GM12874 (cell line): ENCODE measurements at regions not wholly inside any gene's neighbourhood (a gene's known extent, or its start where the extent isn't known, plus 50 kb on each side); places are given as distances from the start of the nearest gene placed in this dataset.

Experiments used
- TF ChIP-seq, protein P1 (sequence below): IDR thresholded peaks from 2 replicates; pipeline ENCODE4 v1.5.1; 2011; ENCODE audit warnings: low read depth, mild to moderate bottlenecking, control low read depth, low read length, moderate library complexity; ENCODE audit not compliant: insufficient read depth

DNA sequence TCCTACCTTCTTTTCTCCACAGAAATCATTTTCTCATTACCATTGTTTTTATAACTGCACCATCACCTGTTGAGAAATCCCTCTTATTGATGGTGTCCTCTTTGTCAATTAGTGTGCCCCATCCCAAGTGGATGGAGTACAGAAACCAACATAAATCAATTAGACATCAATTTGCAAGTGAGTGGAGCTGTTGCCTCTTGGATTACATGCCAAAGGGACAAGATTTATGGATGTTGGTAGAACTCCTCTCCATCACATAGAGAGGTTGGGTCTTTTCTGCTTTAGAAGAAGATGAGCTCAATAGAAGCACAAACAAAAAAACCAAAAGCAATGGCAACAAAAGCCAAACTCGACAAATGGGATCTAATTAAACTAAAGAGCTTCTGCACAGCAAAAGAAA lies 973.5 kb downstream of the CDH11 start:
- TF ChIP-seq, protein P1, sequence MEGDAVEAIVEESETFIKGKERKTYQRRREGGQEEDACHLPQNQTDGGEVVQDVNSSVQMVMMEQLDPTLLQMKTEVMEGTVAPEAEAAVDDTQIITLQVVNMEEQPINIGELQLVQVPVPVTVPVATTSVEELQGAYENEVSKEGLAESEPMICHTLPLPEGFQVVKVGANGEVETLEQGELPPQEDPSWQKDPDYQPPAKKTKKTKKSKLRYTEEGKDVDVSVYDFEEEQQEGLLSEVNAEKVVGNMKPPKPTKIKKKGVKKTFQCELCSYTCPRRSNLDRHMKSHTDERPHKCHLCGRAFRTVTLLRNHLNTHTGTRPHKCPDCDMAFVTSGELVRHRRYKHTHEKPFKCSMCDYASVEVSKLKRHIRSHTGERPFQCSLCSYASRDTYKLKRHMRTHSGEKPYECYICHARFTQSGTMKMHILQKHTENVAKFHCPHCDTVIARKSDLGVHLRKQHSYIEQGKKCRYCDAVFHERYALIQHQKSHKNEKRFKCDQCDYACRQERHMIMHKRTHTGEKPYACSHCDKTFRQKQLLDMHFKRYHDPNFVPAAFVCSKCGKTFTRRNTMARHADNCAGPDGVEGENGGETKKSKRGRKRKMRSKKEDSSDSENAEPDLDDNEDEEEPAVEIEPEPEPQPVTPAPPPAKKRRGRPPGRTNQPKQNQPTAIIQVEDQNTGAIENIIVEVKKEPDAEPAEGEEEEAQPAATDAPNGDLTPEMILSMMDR, result no peak

DNA sequence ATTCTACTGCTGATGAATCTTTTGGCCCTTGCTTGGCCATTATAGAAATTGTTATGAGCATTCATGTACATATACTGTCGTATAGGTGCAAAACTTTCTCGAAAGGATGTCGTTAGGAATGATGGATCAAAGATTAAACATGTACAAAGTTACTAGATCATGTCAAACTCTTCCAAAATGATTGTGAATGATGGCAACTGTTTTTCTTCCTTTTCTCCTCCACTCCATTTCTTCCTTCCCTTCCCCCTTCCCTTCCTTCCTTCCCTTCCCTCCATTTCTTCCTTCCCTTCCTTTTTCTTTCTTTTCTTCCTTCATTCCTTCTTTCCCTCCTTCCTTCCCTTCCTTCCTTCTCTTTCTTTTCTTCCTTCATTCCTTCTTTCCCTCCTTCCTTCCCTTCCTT lies 973.9 kb downstream of the CDH11 start:
- TF ChIP-seq, protein P1, result no peak

DNA sequence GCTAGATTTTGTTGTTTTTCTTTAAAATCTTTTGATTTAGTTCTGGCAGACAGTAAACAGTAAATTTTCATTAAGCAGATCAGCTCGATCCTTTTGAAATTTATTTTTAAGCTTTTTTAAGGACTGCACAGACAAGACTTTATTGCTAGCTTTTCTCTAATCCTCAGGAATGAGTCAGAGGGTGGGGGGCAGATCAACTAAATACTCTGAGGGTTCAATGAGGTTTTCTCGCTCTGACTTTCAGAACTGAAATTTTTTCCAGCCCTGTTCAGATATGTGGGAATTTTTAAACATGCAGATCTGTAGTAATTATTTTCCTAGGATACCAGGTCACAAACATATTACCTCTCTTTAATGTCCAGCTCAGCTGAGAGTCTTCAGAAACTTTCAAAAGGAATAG lies 977.2 kb downstream of the CDH11 start:
- TF ChIP-seq, protein P1, result no peak

DNA sequence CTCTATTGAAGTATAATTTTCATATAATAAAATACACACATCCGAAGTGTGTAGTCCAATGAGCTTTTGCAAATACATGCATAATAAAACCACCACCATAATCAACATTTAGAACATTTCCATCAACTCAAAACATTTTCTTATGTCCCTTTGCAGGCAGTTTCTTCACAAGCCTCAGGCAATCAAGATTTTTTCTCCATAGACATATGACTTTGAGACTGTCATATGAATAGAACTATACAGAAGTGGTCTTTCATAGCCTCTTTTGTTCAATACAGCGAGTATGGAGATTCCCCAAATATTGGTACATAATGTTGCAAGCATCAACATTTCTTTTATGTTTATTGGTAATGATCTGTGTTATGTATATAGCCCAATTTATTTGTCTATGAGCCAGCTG lies 983.2 kb downstream of the CDH11 start:
- TF ChIP-seq, protein P1, result no peak

DNA sequence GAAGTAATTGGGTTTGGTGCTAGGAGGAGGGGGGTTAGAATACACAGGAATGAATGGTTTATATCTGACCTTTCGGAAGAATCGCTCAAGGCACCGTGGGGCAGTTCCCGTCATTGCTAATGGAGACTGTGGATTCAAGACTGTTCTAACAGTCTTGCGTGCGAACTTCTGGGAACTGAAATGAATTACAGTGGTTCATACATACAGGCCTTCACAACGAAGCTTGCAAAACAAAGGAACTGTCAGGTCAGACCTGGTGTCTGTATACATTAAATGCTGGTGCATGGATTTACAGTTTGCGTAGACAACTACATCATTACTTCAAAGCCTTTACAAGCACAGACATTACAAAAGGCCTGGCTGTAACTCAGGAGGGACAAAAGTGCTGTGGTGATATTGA lies 983.9 kb downstream of the CDH11 start:
- TF ChIP-seq, protein P1, result no peak

DNA sequence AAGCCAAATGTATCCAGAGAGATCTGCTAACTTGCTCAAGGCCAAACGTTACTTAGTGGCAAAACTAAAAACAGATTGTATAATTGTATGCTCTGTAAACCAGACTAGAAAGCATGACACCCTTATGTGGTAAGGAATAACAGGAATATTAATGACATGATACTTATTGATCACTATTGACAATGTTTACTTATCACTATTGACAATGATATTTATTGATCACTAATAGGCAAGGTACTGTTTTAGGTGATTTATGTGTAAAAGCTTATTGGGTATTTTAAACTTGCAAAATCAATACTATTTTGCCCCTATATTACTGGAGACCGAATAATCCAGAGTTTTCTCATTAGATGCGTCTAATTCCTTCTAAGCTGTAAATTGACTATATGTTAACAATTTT lies 985.1 kb downstream of the CDH11 start:
- TF ChIP-seq, protein P1, result no peak

DNA sequence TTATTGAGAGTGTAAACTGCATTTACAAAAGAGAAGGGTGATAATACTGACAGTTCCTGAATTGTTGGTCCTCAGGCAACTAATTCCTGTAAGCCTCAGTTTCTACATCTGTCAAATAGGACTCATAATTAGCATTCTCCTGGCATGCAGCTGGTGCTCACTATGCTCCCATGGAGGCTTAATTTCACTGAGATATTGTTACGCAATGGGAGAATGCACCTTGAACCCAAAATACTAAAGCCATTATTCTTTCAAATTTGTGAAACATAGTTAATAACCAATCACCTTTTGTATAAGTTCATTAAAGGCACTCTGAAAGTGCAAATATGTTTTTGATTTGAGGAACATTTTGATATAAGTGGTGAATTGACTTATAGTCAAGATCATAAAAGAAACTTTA lies 985.5 kb downstream of the CDH11 start:
- TF ChIP-seq, protein P1, result no peak

DNA sequence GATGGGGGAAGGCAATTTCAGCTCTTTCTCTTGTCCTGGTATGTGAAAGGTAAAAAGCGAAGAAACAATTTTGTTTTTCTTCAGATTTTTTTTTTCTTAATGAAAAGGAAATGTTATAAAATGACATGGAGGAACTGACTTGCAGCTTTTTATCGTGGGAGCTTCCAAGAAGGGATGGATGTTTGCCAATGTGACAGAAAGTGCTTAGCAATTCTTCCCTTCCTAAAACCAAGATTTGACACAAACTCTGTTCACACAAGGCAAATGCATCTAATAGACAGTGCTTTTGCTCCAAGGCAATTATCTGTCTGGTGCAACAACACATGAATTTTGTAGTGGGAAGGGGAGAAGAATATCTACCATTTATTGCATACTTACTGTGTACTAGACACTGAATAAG lies 988.5 kb downstream of the CDH11 start:
- TF ChIP-seq, protein P1, result no peak
